PC-9 (cell line): ENCODE measurements at regions not wholly inside any gene's neighbourhood (a gene's known extent, or its start where the extent isn't known, plus 50 kb on each side); places are given as distances from the start of the nearest gene placed in this dataset.
"Not testable (repeated sequence)": the region's sequence is repeated elsewhere in the genome, so short reads cannot be mapped to it uniquely, and the experiment has no call there.

ENCODE experiments used
- BruUV-seq: library from RNA; stranded (reverse); fragments of 400-500 nt; replicated peaks from 2 replicates; lab custom pipeline; 2021; lab: Mats Ljungman, UMichigan
- CTCF ChIA-PET: fragments of 300-600 bp; sonication (Branson Sonifier 250); formaldehyde crosslinking; loops from one replicate; lab custom pipeline; 2022; ENCODE audit warnings: antibody characterized with exemption; lab: Charles Lee
- POLR2A ChIA-PET: fragments of 300-600 bp; sonication (Branson Sonifier 250); formaldehyde crosslinking; loops from one replicate; lab custom pipeline; 2022; ENCODE audit warnings: antibody characterized with exemption; ENCODE audit not compliant: unreplicated experiment; lab: Charles Lee
- DNase-seq, 2 experiments: peaks; one replicate each; pipeline versions ENCODE4 v3.0.0 to v3.0.0-alpha.2; 2015 to 2022; ENCODE audit warnings: mixed read lengths in 1 of 2
- H2AFZ ChIP-seq: fragments of 200-600 bp; sonication (generic); 2 replicates; pipeline ENCODE4 v1.8.1; 2017; ENCODE audit warnings: antibody characterized with exemption
- H3F3A ChIP-seq: fragments of 200-600 bp; sonication (generic); 2 replicates; pipeline ENCODE4 v1.8.1; 2017; ENCODE audit warnings: antibody characterized with exemption, mild to moderate bottlenecking, low read depth; ENCODE audit not compliant: insufficient read depth
- H3K27ac ChIP-seq: fragments of 200-600 bp; sonication (generic); 2 replicates; pipeline ENCODE4 v1.6.1; 2016; ENCODE audit warnings: mixed run types
- H3K27me3 ChIP-seq: fragments of 200-600 bp; sonication (generic); 2 replicates; pipeline ENCODE4 v1.6.1; 2016; ENCODE audit warnings: low read depth, mixed run types; ENCODE audit not compliant: insufficient read depth
- H3K36me3 ChIP-seq: fragments of 200-600 bp; sonication (generic); 2 replicates; pipeline ENCODE4 v1.6.1; 2016; ENCODE audit warnings: low read depth, mixed run types
- H3K4me1 ChIP-seq: fragments of 200-600 bp; sonication (generic); replicated peaks from 2 replicates; pipeline ENCODE4 v1.6.1; 2016; ENCODE audit warnings: mixed run types; ENCODE audit not compliant: insufficient read depth
- H3K4me2 ChIP-seq: fragments of 200-600 bp; sonication (generic); 2 replicates; pipeline ENCODE4 v1.6.1; 2017; ENCODE audit warnings: mixed run types
- H3K4me3 ChIP-seq: fragments of 200-600 bp; sonication (generic); 2 replicates; pipeline ENCODE4 v1.6.1; 2016; ENCODE audit warnings: mixed run types
- H3K79me2 ChIP-seq: fragments of 200-600 bp; sonication (generic); 2 replicates; pipeline ENCODE4 v1.6.1; 2017; ENCODE audit warnings: low read depth, mixed run types
- H3K9me2 ChIP-seq: fragments of 200-600 bp; sonication (generic); 2 replicates; pipeline ENCODE4 v1.8.1; 2017; ENCODE audit warnings: mild to moderate bottlenecking; ENCODE audit not compliant: insufficient read depth
- H3K9me3 ChIP-seq: fragments of 200-600 bp; sonication (generic); 2 replicates; pipeline ENCODE4 v1.8.1; 2016; ENCODE audit warnings: low read depth; ENCODE audit not compliant: insufficient read depth
- H4K20me1 ChIP-seq: fragments of 200-600 bp; sonication (generic); 2 replicates; pipeline ENCODE4 v1.8.1; 2017; ENCODE audit not compliant: insufficient read depth
- intact Hi-C: fragments of 100-400 bp; cut with micrococcal nuclease; formaldehyde crosslinking; loops from one replicate; pipeline ENCODE4 v1.10.0; 2022; ENCODE audit not compliant: unreplicated experiment

- H3K9me2 ChIP-seq, H2AFZ ChIP-seq, H3K36me3 ChIP-seq, H3K4me2 ChIP-seq, CTCF ChIA-PET, intact Hi-C loops, H3K4me1 ChIP-seq, DNase-seq, H3K9me3 ChIP-seq, H3K79me2 ChIP-seq, H3F3A ChIP-seq, BruUV-seq, H3K27ac ChIP-seq, H3K4me3 ChIP-seq, POLR2A ChIA-PET, H4K20me1 ChIP-seq, H3K27me3 ChIP-seq: not testable (repeated sequence)
Observed at GRCh38 chr22:15823178-15823577, 133.4 kb downstream of the POTEH start.

- H3K27ac ChIP-seq, H4K20me1 ChIP-seq, H3K27me3 ChIP-seq, H3K9me2 ChIP-seq, H3K4me3 ChIP-seq, H3K9me3 ChIP-seq, CTCF ChIA-PET, H2AFZ ChIP-seq, H3F3A ChIP-seq, H3K4me2 ChIP-seq, H3K4me1 ChIP-seq, intact Hi-C loops, DNase-seq, BruUV-seq, H3K79me2 ChIP-seq, POLR2A ChIA-PET, H3K36me3 ChIP-seq: not testable (repeated sequence)
Observed at GRCh38 chr22:15832235-15832634, 142.4 kb downstream of the POTEH start.

GRCh38 chr22:15835729-15836128, 145.9 kb downstream of the POTEH start:
- H3K27ac ChIP-seq, H3K27me3 ChIP-seq, H3K36me3 ChIP-seq, POLR2A ChIA-PET, H4K20me1 ChIP-seq, CTCF ChIA-PET, DNase-seq, H3K9me3 ChIP-seq, H3K9me2 ChIP-seq, H3K4me3 ChIP-seq, H3F3A ChIP-seq, H3K4me2 ChIP-seq, H3K4me1 ChIP-seq, intact Hi-C loops, H2AFZ ChIP-seq, H3K79me2 ChIP-seq, BruUV-seq: not testable (repeated sequence)

- DNase-seq, H3F3A ChIP-seq, intact Hi-C loops: not testable (repeated sequence)
Observed at GRCh38 chr22:15849772-15850171, 159.9 kb downstream of the POTEH start.

GRCh38 chr22:15853716-15854373, 164.0 kb downstream of the POTEH start:
- BruUV-seq, H3K27ac ChIP-seq, DNase-seq, H3K27me3 ChIP-seq, CTCF ChIA-PET, intact Hi-C loops, H3F3A ChIP-seq, H3K4me1 ChIP-seq, H3K9me3 ChIP-seq, H3K4me2 ChIP-seq, POLR2A ChIA-PET, H3K9me2 ChIP-seq, H3K4me3 ChIP-seq, H3K79me2 ChIP-seq, H4K20me1 ChIP-seq, H3K36me3 ChIP-seq, H2AFZ ChIP-seq: not testable (repeated sequence)

More at GRCh38 chr22:15849772-15850171, 159.9 kb downstream of the POTEH start:
- H3K4me1 ChIP-seq, H3K4me2 ChIP-seq, H3K27ac ChIP-seq, CTCF ChIA-PET, POLR2A ChIA-PET, H2AFZ ChIP-seq, H4K20me1 ChIP-seq, H3K9me3 ChIP-seq, BruUV-seq, H3K9me2 ChIP-seq, H3K36me3 ChIP-seq, H3K79me2 ChIP-seq, H3K27me3 ChIP-seq, H3K4me3 ChIP-seq: not testable (repeated sequence)

- H3K27me3 ChIP-seq, H4K20me1 ChIP-seq, BruUV-seq, H3K9me2 ChIP-seq, POLR2A ChIA-PET, H3K27ac ChIP-seq, H2AFZ ChIP-seq, H3F3A ChIP-seq, H3K9me3 ChIP-seq, intact Hi-C loops, H3K4me2 ChIP-seq, H3K79me2 ChIP-seq, H3K4me1 ChIP-seq, DNase-seq, CTCF ChIA-PET, H3K36me3 ChIP-seq, H3K4me3 ChIP-seq: not testable (repeated sequence)
Observed at GRCh38 chr22:15854421-15854820, 164.6 kb downstream of the POTEH start.

GRCh38 chr22:15854978-15855377, 165.2 kb downstream of the POTEH start:
- H2AFZ ChIP-seq, H3F3A ChIP-seq, CTCF ChIA-PET, H3K27ac ChIP-seq, POLR2A ChIA-PET, H4K20me1 ChIP-seq, H3K4me2 ChIP-seq, H3K27me3 ChIP-seq, H3K9me3 ChIP-seq, H3K79me2 ChIP-seq, H3K9me2 ChIP-seq, intact Hi-C loops, H3K36me3 ChIP-seq, BruUV-seq, H3K4me3 ChIP-seq, H3K4me1 ChIP-seq, DNase-seq: not testable (repeated sequence)
